WTC11 (cell line): ENCODE measurements at regions not wholly inside any gene's neighbourhood (a gene's known extent, or its start where the extent isn't known, plus 50 kb on each side); places are given as distances from the start of the nearest gene placed in this dataset.

Experiments
- CTCF ChIP-seq: fragments of 200-600 bp; IDR thresholded peaks from 2 replicates; pipeline ENCODE4 v1.8.0; 2022; ENCODE audit warnings: antibody characterized with exemption
- FOXJ3 ChIP-seq: sonication (generic); formaldehyde crosslinking; IDR thresholded peaks from 2 replicates; pipeline ENCODE4 v1.9.0; 2021; ENCODE audit warnings: missing genetic modification reagents, mild to moderate bottlenecking, borderline replicate concordance
- NFE2L1 ChIP-seq: sonication (generic); formaldehyde crosslinking; IDR thresholded peaks from 2 replicates; pipeline ENCODE4 v1.8.1; 2023; ENCODE audit warnings: missing genetic modification reagents
- TP53 ChIP-seq: sonication (generic); formaldehyde crosslinking; IDR thresholded peaks from 2 replicates; pipeline ENCODE4 v1.8.1; 2023; ENCODE audit warnings: mild to moderate bottlenecking, missing genetic modification reagents
- ZNF121 ChIP-seq: sonication (generic); formaldehyde crosslinking; IDR thresholded peaks from 2 replicates; pipeline ENCODE4 v1.8.0; 2023; ENCODE audit warnings: missing genetic modification reagents
- TF ChIP-seq, protein P1 (sequence below): sonication (generic); formaldehyde crosslinking; IDR thresholded peaks from 2 replicates; pipeline ENCODE4 v1.8.1; 2023; ENCODE audit warnings: mild to moderate bottlenecking, moderate library complexity, missing genetic modification reagents
- TF ChIP-seq, protein P2 (sequence below): sonication (generic); formaldehyde crosslinking; IDR thresholded peaks from 2 replicates; pipeline ENCODE4 v1.8.0; 2022; ENCODE audit warnings: mild to moderate bottlenecking, missing genetic modification reagents

DNA sequence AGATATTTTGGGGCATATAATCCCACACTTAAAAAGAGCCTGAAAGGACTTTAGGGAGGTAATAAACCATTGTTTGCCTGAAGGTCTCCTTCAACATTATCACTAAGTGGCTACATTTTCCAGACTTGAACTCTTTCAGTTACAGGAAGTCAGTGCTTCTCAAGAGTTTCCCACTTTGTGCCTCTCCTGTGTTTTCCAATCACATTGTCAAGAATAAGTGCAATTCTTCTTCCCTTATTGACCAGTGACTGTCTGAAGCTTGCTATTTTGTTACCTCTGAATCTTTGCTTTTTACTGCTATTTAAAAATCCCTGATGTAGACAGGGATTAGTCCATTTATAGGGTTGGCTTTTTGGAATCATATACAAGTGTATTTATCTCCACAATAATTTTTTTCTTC, 346.7 kb upstream of the ANKRD30A start:
- TF ChIP-seq CTCF (no peak), TP53 (no peak), NFE2L1 (CRISPR knock-in tag) (no peak), FOXJ3 (no peak), ZNF121 (CRISPR knock-in tag) (no peak)
- TF ChIP-seq, protein P1, sequence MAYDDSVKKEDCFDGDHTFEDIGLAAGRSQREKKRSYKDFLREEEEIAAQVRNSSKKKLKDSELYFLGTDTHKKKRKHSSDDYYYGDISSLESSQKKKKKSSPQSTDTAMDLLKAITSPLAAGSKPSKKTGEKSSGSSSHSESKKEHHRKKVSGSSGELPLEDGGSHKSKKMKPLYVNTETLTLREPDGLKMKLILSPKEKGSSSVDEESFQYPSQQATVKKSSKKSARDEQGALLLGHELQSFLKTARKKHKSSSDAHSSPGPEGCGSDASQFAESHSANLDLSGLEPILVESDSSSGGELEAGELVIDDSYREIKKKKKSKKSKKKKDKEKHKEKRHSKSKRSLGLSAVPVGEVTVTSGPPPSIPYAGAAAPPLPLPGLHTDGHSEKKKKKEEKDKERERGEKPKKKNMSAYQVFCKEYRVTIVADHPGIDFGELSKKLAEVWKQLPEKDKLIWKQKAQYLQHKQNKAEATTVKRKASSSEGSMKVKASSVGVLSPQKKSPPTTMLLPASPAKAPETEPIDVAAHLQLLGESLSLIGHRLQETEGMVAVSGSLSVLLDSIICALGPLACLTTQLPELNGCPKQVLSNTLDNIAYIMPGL: no peak
- TF ChIP-seq, protein P2, sequence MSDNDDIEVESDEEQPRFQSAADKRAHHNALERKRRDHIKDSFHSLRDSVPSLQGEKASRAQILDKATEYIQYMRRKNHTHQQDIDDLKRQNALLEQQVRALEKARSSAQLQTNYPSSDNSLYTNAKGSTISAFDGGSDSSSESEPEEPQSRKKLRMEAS (CRISPR knock-in tag): no peak
